ENCODE measurements at regions not wholly inside any gene's neighbourhood (a gene's known extent, or its start where the extent isn't known, plus 50 kb on each side); places are given as distances from the start of the nearest gene placed in this dataset.

- no peaks in the 10 kb centered on the region for H3K79me2 ChIP-seq (ENCODE audit: insufficient read depth, low read depth, low read length)
- H4K20me1 ChIP-seq (ENCODE audit: insufficient read depth, low read length): no peaks in the 10 kb centered on the region
- CTCF ChIA-PET (ENCODE audit: unreplicated experiment): no interaction called here
- BruUV-seq (replicated peaks): no TSS peak
- POLR2A ChIA-PET: interaction anchor here (0.6 kb wide), 1 partner anchor 545 kb away, joined by 3 read pairs; no protein-coding TSS in a partner anchor
- H3K9me3 ChIP-seq (ENCODE audit: low read length): no peaks in the 10 kb centered on the region
- TF ChIP-seq EZH2phosphoT487 (IDR thresholded peaks at IDR 0.05; ENCODE audit: borderline replicate concordance, low read depth, low read length) (no peak), CTCF (conservative IDR thresholded peaks at IDR 0.05; ENCODE audit: low read length) (no peak)
- peaks cover 9% of the 10 kb centered on the region for H3K4me1 ChIP-seq (ENCODE audit: insufficient read depth, low read length, poor library complexity, severe bottlenecking)
- H3K4me3 ChIP-seq (ENCODE audit: low read depth, low read length, poor library complexity, severe bottlenecking): no peak overlapping the region
- no peak overlapping the region for H3K4me2 ChIP-seq (ENCODE audit: low read length)
- H3K27ac ChIP-seq (ENCODE audit: low read depth, low read length, poor library complexity, severe bottlenecking): no peak overlapping the region
- H2AFZ ChIP-seq (ENCODE audit: low read length): no peak overlapping the region
- no peaks in the 10 kb centered on the region for H3K36me3 ChIP-seq (ENCODE audit: insufficient read depth, low read length)
- DNase-seq (ENCODE audit: low spot score): no peak
- intact Hi-C loops (cut with micrococcal nuclease; ENCODE audit: unreplicated experiment): no loop called here
- no peaks in the 10 kb centered on the region for H3K9me2 ChIP-seq (ENCODE audit: insufficient read depth, low read length)
Observed at GRCh38 chr5:138646671-138647070, 71.5 kb upstream of the HSPA9 start.

DNA sequence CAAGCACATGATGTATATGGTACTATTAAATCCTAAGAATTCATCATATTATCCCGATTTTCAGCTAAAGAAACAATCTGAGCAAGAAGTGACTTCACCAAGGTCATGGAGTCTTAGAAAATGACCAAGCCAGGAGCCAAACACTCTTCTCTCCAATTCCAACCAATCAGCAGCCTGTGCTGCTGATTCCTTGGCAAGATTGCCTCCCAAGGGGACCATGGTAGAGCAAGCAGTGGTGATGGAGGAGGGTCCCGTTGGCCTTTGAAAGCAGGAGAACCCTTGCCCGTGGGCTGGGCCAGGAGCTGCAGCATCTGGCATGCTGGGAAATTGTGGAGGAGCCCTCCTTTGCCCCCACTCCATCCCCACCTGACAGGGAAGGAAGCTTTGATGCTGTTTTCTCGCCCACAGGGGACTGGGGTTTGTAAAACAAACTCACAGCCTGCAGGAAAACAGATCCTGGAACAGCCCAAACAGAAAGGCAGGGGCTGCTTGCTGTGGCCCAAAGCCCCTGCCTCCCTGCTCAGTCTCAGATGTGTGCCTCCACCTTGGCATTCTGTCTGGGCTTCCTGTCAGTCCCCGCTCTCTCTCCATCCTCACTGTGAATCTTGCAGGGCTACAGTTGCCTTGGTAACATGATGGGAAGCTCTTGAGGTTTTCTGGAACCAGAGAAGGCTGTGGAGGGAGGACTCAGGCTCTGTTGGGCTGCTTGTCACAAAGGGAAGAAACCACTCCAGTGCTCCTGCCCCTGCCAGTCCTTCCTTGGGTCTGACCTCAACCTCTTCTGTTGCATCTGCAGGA is 70.8 kb upstream of the HSPA9 start:
- peaks cover 9% of the 10 kb centered on the region for H3K4me1 ChIP-seq (ENCODE audit: insufficient read depth, low read length, poor library complexity, severe bottlenecking)
- H3K9me3 ChIP-seq (ENCODE audit: low read length): no peaks in the 10 kb centered on the region
- H2AFZ ChIP-seq (ENCODE audit: low read length): no peak overlapping the region
- H3K79me2 ChIP-seq (ENCODE audit: insufficient read depth, low read depth, low read length): no peaks in the 10 kb centered on the region
- no TSS peak for BruUV-seq (replicated peaks)
- no peak for TF ChIP-seq CTCF (conservative IDR thresholded peaks at IDR 0.05; ENCODE audit: low read length)
- TF ChIP-seq EZH2phosphoT487 (IDR thresholded peaks at IDR 0.05; ENCODE audit: borderline replicate concordance, low read depth, low read length): no peak
- no peak overlapping the region for H3K27ac ChIP-seq (ENCODE audit: low read depth, low read length, poor library complexity, severe bottlenecking)
- ChIA-PET CTCF (ENCODE audit: unreplicated experiment) (no interaction called here), POLR2A (interaction anchor here (0.6 kb wide), 1 partner anchor 544 kb away, joined by 3 read pairs; no protein-coding TSS in a partner anchor)
- intact Hi-C loops (cut with micrococcal nuclease; ENCODE audit: unreplicated experiment): no loop called here
- no peaks in the 10 kb centered on the region for H3K36me3 ChIP-seq (ENCODE audit: insufficient read depth, low read length)
- no peak overlapping the region for H3K4me3 ChIP-seq (ENCODE audit: low read depth, low read length, poor library complexity, severe bottlenecking)
- H3K4me2 ChIP-seq (ENCODE audit: low read length): no peak overlapping the region
- no peak for DNase-seq (ENCODE audit: low spot score)
- H4K20me1 ChIP-seq (ENCODE audit: insufficient read depth, low read length): no peaks in the 10 kb centered on the region
- H3K9me2 ChIP-seq (ENCODE audit: insufficient read depth, low read length): no peaks in the 10 kb centered on the region

Data from OCI-LY7 (cell line).